Keratinocyte (primary cell): ENCODE measurements at regions not wholly inside any gene's neighbourhood (a gene's known extent, or its start where the extent isn't known, plus 50 kb on each side); places are given as distances from the start of the nearest gene placed in this dataset.

ENCODE experiments used
- CTCF ChIP-seq, 3 experiments: IDR thresholded peaks in 1 of 3; conservative IDR thresholded peaks in 1 of 3; optimal IDR thresholded peaks in 1 of 3; 2 replicates in 2 of 3; 3 replicates in 1 of 3; pipeline versions ENCODE3 to v1.5.1; 2011; ENCODE audit warnings: low read length in 3 of 3, mild to moderate bottlenecking in 3 of 3, moderate library complexity in 2 of 3, control low read depth in 1 of 3, inconsistent platforms in 1 of 3; ENCODE audit not compliant: insufficient read depth in 2 of 3; ENCODE audit errors: extremely low read depth in 1 of 3
- EZH2 ChIP-seq: IDR thresholded peaks from one replicate; pipeline ENCODE4 v1.6.1; 2012; ENCODE audit warnings: inconsistent platforms, mild to moderate bottlenecking, low read length, moderate library complexity

DNA sequence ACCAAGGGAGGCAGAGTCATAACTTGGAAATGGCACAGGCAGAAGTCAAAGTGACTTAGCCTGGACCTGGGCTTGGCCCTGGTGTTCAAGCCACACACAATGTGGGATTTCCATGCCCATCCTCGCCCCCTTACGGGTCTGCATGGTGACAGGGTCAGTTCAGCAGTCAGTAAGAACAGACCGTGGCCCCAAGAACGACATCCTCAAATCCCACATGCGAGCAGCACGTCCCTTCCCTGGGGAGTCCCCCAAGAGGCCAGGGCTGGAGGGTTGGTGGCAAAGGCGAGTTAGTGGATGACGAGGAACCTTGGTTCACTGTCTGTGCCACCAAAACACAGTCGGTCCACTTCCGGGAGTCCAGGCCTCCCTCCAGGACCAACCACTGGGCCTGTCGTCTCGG is 93.3 kb upstream of the MGMT start:
- no peak for TF ChIP-seq CTCF (optimal IDR thresholded peaks at IDR 0.05 in 1 of 3, IDR thresholded peaks at IDR 0.05 in 1 of 3, conservative IDR thresholded peaks at IDR 0.05 in 1 of 3; ENCODE audit: extremely low read depth in 1 of 3, insufficient read depth in 2 of 3, low read length in 3 of 3)
- TF ChIP-seq EZH2, result no peak
